ENCODE measurements at regions not wholly inside any gene's neighbourhood (a gene's known extent, or its start where the extent isn't known, plus 50 kb on each side); places are given as distances from the start of the nearest gene placed in this dataset.
"Not testable (repeated sequence)": the region's sequence is repeated elsewhere in the genome, so short reads cannot be mapped to it uniquely, and the experiment has no call there.

- TF ChIP-seq, protein P1, sequence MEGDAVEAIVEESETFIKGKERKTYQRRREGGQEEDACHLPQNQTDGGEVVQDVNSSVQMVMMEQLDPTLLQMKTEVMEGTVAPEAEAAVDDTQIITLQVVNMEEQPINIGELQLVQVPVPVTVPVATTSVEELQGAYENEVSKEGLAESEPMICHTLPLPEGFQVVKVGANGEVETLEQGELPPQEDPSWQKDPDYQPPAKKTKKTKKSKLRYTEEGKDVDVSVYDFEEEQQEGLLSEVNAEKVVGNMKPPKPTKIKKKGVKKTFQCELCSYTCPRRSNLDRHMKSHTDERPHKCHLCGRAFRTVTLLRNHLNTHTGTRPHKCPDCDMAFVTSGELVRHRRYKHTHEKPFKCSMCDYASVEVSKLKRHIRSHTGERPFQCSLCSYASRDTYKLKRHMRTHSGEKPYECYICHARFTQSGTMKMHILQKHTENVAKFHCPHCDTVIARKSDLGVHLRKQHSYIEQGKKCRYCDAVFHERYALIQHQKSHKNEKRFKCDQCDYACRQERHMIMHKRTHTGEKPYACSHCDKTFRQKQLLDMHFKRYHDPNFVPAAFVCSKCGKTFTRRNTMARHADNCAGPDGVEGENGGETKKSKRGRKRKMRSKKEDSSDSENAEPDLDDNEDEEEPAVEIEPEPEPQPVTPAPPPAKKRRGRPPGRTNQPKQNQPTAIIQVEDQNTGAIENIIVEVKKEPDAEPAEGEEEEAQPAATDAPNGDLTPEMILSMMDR (conservative IDR thresholded peaks at IDR 0.05; ENCODE audit: low read depth, low read length), result not testable (repeated sequence)
- not testable (repeated sequence) for TF ChIP-seq USF2 (IDR thresholded peaks at IDR 0.05; ENCODE audit: low read depth, low read length); POLR2A (IDR thresholded peaks at IDR 0.05; ENCODE audit: low read depth, low read length); CEBPB (IDR thresholded peaks at IDR 0.05; ENCODE audit: low read depth, low read length); RFX5 (IDR thresholded peaks at IDR 0.05; ENCODE audit: low read depth, low read length); SMC3 (IDR thresholded peaks at IDR 0.05; ENCODE audit: low read depth, low read length); NFE2L2 (IDR thresholded peaks at IDR 0.05; ENCODE audit: low read depth, low read length); RCOR1 (IDR thresholded peaks at IDR 0.05; ENCODE audit: insufficient replicate concordance, low read length); MAZ (IDR thresholded peaks at IDR 0.05; ENCODE audit: borderline replicate concordance, low read depth, low read length)
- TF ChIP-seq, protein P2, sequence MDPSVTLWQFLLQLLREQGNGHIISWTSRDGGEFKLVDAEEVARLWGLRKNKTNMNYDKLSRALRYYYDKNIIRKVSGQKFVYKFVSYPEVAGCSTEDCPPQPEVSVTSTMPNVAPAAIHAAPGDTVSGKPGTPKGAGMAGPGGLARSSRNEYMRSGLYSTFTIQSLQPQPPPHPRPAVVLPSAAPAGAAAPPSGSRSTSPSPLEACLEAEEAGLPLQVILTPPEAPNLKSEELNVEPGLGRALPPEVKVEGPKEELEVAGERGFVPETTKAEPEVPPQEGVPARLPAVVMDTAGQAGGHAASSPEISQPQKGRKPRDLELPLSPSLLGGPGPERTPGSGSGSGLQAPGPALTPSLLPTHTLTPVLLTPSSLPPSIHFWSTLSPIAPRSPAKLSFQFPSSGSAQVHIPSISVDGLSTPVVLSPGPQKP (IDR thresholded peaks at IDR 0.05; ENCODE audit: borderline replicate concordance, low read depth, low read length), result not testable (repeated sequence)
Measured at GRCh38 chr9:129296195-129296594, 118.1 kb upstream of the IER5L start.
